ENCODE measurements at regions not wholly inside any gene's neighbourhood (a gene's known extent, or its start where the extent isn't known, plus 50 kb on each side); places are given as distances from the start of the nearest gene placed in this dataset.

DNA sequence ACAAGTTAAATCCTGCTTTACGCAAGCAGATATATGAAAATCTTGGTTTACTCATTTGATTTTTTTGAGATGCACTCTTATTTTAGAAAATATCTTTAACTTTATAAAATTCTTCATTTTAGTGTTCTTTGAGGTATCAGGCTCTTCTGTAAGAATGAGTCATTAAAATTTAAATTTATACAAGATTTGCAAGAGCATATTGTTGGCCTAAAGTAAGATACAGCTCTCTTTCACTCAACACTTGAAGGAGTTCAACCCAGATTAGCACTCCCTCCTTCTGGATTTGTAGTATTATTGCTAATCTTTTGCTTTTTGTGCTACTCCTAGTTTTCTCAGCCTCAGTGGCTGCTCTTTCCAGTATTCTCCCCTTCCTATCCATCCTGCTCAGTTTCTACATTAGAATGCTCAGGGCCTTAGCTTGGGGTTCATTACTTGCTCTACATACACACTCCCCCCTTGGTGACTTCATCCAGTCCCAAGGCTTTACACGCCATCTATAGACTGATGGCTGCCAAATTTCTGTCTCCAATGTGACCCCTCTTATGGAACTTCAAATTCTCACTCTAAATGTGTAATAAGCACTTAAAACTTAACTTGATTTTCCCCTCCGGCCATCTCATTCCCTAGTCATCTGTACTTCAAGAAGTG is 425.3 kb upstream of the FANCL start:
- Histone ChIP-seq H3K27ac (ENCODE audit: low read depth, low read length) (no peak overlapping the region), H2BK12ac (ENCODE audit: low read depth, low read length) (no peak overlapping the region), H2BK20ac (ENCODE audit: low read length) (no peak overlapping the region), H2BK120ac (replicated peaks; ENCODE audit: low read depth, low read length) (no peak overlapping the region), H3K4me3 (ENCODE audit: extremely low read depth in 1 of 4, insufficient read depth in 2 of 4, low read depth in 3 of 4, low read length in 4 of 4) (no peak overlapping the region), H4K5ac (ENCODE audit: insufficient read length, low read depth, low read length) (no peak overlapping the region), H2BK15ac (ENCODE audit: low read length) (no peak overlapping the region), H3K9ac (replicated peaks in 1 of 4; ENCODE audit: extremely low read depth in 1 of 4, low read depth in 3 of 4, low read length in 3 of 4) (no peak overlapping the region), H3K23ac (ENCODE audit: insufficient read length) (no peak overlapping the region), H3K4me1 (replicated peaks in 1 of 4; ENCODE audit: control insufficient read depth in 3 of 4, insufficient read depth in 4 of 4, low read length in 3 of 4) (no peaks in the 10 kb centered on the region), H3K18ac (ENCODE audit: extremely low read depth, low read length) (no peak overlapping the region), H2BK5ac (ENCODE audit: low read depth, low read length) (no peak overlapping the region), H2AFZ (ENCODE audit: low read length) (no peak overlapping the region), H4K91ac (replicated peaks; ENCODE audit: insufficient read length, low read length) (no peak overlapping the region), H3K4ac (replicated peaks; ENCODE audit: insufficient read length, low read depth, low read length) (no peak overlapping the region), H3K36me3 (ENCODE audit: control insufficient read depth in 2 of 4, insufficient read depth in 4 of 4, low read length in 3 of 4) (no peaks in the 10 kb centered on the region), H3K56ac (replicated peaks; ENCODE audit: insufficient read length, low read depth, low read length) (no peak overlapping the region), H3K79me1 (ENCODE audit: low read depth, low read length) (no peaks in the 10 kb centered on the region), H4K20me1 (replicated peaks in 1 of 2; ENCODE audit: control insufficient read depth in 1 of 2, insufficient read depth in 2 of 2, low read length in 2 of 2) (no peaks in the 10 kb centered on the region), H3K9me3 (ENCODE audit: insufficient read depth in 2 of 2, low read depth in 1 of 2, low read length in 1 of 2) (0 out of 4 replicates have a peak, but pooled peaks cover 0 to 2% of the 10 kb centered on the region in 2 experiments), H4K8ac (ENCODE audit: extremely low read depth, insufficient read depth, low read length) (no peak overlapping the region), H3K27me3 (replicated peaks in 1 of 4; ENCODE audit: control insufficient read depth in 3 of 4, extremely low read depth in 1 of 4, insufficient read depth in 3 of 4, low read length in 3 of 4) (no peaks in the 10 kb centered on the region), H3K23me2 (ENCODE audit: low read depth, low read length) (no peaks in the 10 kb centered on the region), H2AK5ac (ENCODE audit: low read depth, low read length) (no peak overlapping the region), H3K79me2 (ENCODE audit: control insufficient read depth in 1 of 2, insufficient read depth in 2 of 2, low read length in 2 of 2) (no peaks in the 10 kb centered on the region), H3K14ac (ENCODE audit: insufficient read length) (no peak overlapping the region), H3K4me2 (ENCODE audit: insufficient read depth in 1 of 2, low read depth in 2 of 2, low read length in 2 of 2) (no peak overlapping the region)
- 76% methylated on average over 3 of the region's 3 CpGs; no CpG with 5 or more reads in 1 of the 2 experiments for WGBS, 2 experiments (ENCODE audit: extremely low coverage in 1 of 2, insufficient coverage in 1 of 2, insufficient read length in 1 of 2, insufficient replicate concordance in 2 of 2, low coverage in 1 of 2, low lambda C conversion rate in 2 of 2, missing lambda C conversion rate in 1 of 2)
- CTCF ChIA-PET (ENCODE audit: partially characterized antibody) = interaction anchor here (0.7 to 1.4 kb wide), 3 partner anchors 14 to 546 kb away, joined by 3 to 5 read pairs (median 3); no protein-coding TSS in a partner anchor
- no peak for TF ChIP-seq SAP30 (IDR thresholded peaks at IDR 0.05; ENCODE audit: insufficient read depth, insufficient replicate concordance, low read length)
- POLR2A ChIA-PET (ENCODE audit: partially characterized antibody) = no interaction called here
- no peak for DNase-seq (ENCODE audit: low read depth in 1 of 2, low spot score in 2 of 2)
- no peak for FAIRE-seq
